ENCODE measurements at regions not wholly inside any gene's neighbourhood (a gene's known extent, or its start where the extent isn't known, plus 50 kb on each side); places are given as distances from the start of the nearest gene placed in this dataset.

- H3K4me1 ChIP-seq (replicated peaks) = no peaks in the 10 kb centered on the region
- WGBS = 9% methylated on average over 4 of the region's 4 CpGs
- TF ChIP-seq POLR2AphosphoS5 (IDR thresholded peaks at IDR 0.05) (no peak), POLR2A (IDR thresholded peaks at IDR 0.05) (no peak)
- TF ChIP-seq, protein P1, sequence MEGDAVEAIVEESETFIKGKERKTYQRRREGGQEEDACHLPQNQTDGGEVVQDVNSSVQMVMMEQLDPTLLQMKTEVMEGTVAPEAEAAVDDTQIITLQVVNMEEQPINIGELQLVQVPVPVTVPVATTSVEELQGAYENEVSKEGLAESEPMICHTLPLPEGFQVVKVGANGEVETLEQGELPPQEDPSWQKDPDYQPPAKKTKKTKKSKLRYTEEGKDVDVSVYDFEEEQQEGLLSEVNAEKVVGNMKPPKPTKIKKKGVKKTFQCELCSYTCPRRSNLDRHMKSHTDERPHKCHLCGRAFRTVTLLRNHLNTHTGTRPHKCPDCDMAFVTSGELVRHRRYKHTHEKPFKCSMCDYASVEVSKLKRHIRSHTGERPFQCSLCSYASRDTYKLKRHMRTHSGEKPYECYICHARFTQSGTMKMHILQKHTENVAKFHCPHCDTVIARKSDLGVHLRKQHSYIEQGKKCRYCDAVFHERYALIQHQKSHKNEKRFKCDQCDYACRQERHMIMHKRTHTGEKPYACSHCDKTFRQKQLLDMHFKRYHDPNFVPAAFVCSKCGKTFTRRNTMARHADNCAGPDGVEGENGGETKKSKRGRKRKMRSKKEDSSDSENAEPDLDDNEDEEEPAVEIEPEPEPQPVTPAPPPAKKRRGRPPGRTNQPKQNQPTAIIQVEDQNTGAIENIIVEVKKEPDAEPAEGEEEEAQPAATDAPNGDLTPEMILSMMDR (IDR thresholded peaks at IDR 0.05) = no peak
- H3K9me3 ChIP-seq = no peaks in the 10 kb centered on the region
- no peak overlapping the region for H3K27ac ChIP-seq
- no peak overlapping the region for H3K4me3 ChIP-seq
- no peaks in the 10 kb centered on the region for H3K27me3 ChIP-seq (replicated peaks; ENCODE audit: insufficient read depth)
- intact Hi-C loops (cut with DNase I) = no loop called here
- H3K36me3 ChIP-seq = no peaks in the 10 kb centered on the region
- no peak for DNase-seq (ENCODE audit: low spot score)
Measured at GRCh38 chr1:80892539-80892938, 908.2 kb upstream of the ADGRL2 start.

DNA sequence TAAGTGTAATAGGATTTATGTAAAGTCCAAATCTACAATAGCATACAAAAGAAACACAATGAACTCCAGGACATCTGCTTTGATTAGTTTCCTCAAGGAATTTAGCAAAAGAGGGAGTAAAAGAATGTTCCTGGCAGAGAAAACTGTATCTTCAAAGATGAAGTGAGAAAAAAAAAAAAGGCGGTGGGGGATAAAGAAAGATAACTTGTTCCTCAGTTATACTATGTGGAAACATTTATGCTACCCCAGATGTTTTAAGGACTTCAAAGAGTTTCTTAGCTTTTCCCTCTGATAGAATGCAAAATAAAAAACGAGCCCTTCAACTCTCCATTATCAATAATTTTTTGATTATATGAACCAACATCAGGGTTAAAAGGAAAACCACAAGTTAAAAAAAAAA is 908.9 kb upstream of the ADGRL2 start:
- intact Hi-C loops (cut with DNase I) = no loop called here
- Histone ChIP-seq H3K27ac (no peak overlapping the region), H3K4me3 (no peak overlapping the region), H3K36me3 (no peaks in the 10 kb centered on the region), H3K9me3 (no peaks in the 10 kb centered on the region), H3K4me1 (replicated peaks) (no peaks in the 10 kb centered on the region), H3K27me3 (replicated peaks; ENCODE audit: insufficient read depth) (no peaks in the 10 kb centered on the region)
- no peak for DNase-seq (ENCODE audit: low spot score)
- TF ChIP-seq, protein P1 (IDR thresholded peaks at IDR 0.05) = no peak
- TF ChIP-seq POLR2AphosphoS5 (IDR thresholded peaks at IDR 0.05) = no peak
- TF ChIP-seq POLR2A (IDR thresholded peaks at IDR 0.05) = no peak
- WGBS = 87% methylated on average over 2 of the region's 2 CpGs

DNA sequence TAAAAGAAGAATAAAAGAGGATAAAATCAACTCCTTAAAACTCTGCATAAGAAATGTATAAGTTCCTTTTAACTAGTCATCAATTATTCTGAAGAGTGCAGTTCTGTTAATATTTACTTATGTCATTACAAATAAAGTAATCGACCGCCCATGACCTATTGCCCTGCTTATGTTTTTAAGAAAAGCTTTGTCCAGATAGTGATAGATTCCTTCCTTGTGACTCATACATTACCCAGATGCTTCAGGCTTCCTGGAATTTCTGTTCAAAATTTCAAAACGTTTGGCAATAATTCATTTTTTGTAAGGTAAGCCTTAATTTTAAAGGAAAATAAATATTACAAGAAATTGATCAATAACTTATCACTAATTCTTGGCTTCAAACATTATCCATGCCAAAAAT is 918.2 kb upstream of the ADGRL2 start:
- intact Hi-C loops (cut with DNase I) = no loop called here
- Histone ChIP-seq H3K27me3 (replicated peaks; ENCODE audit: insufficient read depth) (no peaks in the 10 kb centered on the region), H3K36me3 (no peaks in the 10 kb centered on the region), H3K4me1 (replicated peaks) (no peaks in the 10 kb centered on the region), H3K9me3 (no peaks in the 10 kb centered on the region), H3K4me3 (no peak overlapping the region), H3K27ac (no peak overlapping the region)
- no peak for DNase-seq (ENCODE audit: low spot score)
- no peak for TF ChIP-seq POLR2AphosphoS5 (IDR thresholded peaks at IDR 0.05)
- TF ChIP-seq, protein P1 (IDR thresholded peaks at IDR 0.05) = no peak
- no peak for TF ChIP-seq POLR2A (IDR thresholded peaks at IDR 0.05)
- 48% methylated on average over 3 of the region's 3 CpGs for WGBS

DNA sequence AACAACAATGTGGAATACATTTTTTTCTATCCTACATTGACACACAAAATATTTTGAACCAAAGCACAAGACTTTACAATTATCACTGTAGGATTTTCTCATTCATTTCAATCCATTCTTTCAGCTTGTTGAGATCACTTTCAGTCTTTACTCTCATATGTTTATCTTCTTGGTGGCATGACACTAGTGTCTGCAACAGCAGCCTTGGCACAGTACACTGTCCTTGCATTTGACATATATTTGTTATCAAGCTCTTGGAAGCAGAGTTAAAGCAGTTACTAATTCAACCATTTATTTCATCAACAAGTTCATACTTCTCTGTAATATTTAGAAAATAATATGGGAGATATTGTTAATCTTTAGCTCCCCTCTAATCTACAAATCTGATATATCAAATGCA is 922.4 kb upstream of the ADGRL2 start:
- Histone ChIP-seq H3K4me3 (no peak overlapping the region), H3K4me1 (replicated peaks) (no peaks in the 10 kb centered on the region)

DNA sequence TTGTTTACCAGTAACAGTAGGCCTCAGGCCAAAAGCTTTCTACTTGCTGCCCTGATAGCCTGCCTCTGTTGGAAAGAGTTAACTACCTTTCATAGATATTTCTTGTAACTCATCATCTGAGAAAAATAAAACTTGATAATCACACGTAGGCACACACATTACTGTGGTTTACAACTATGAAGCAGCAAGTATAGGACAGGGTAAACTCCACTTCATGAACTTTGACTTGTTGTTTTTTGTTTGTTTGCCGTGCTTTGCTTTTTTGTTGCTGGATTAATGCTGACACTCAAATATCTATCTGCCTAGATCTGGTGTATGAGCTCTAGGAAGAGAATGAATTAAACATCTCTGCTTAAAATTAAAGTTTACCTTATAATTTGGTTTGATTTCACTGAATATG is 924.7 kb upstream of the ADGRL2 start:
- TF ChIP-seq POLR2AphosphoS5 (IDR thresholded peaks at IDR 0.05) (no peak), POLR2A (IDR thresholded peaks at IDR 0.05) (no peak)
- TF ChIP-seq, protein P1 (IDR thresholded peaks at IDR 0.05) = no peak
- H3K27me3 ChIP-seq (replicated peaks; ENCODE audit: insufficient read depth) = no peaks in the 10 kb centered on the region
- no peak overlapping the region for H3K4me3 ChIP-seq
- 70% methylated on average over 2 of the region's 2 CpGs for WGBS
- no peaks in the 10 kb centered on the region for H3K36me3 ChIP-seq
- no peak overlapping the region for H3K27ac ChIP-seq
- DNase-seq (ENCODE audit: low spot score) = no peak
- H3K9me3 ChIP-seq = no peaks in the 10 kb centered on the region
- H3K4me1 ChIP-seq (replicated peaks) = no peaks in the 10 kb centered on the region
- intact Hi-C loops (cut with DNase I) = no loop called here

More for the DNA sequence above, 922.4 kb upstream of the ADGRL2 start:
- no peak for TF ChIP-seq POLR2AphosphoS5 (IDR thresholded peaks at IDR 0.05)
- TF ChIP-seq, protein P1 (IDR thresholded peaks at IDR 0.05) = no peak
- no peak for TF ChIP-seq POLR2A (IDR thresholded peaks at IDR 0.05)
- no peaks in the 10 kb centered on the region for H3K27me3 ChIP-seq (replicated peaks; ENCODE audit: insufficient read depth)
- H3K36me3 ChIP-seq = no peaks in the 10 kb centered on the region
- intact Hi-C loops (cut with DNase I) = no loop called here
- no peaks in the 10 kb centered on the region for H3K9me3 ChIP-seq
- no peak overlapping the region for H3K27ac ChIP-seq
- no peak for DNase-seq (ENCODE audit: low spot score)

Data from prostate gland (tissue), 2 donors.